ENCODE measurements at regions not wholly inside any gene's neighbourhood (a gene's known extent, or its start where the extent isn't known, plus 50 kb on each side); places are given as distances from the start of the nearest gene placed in this dataset.

- intact Hi-C loops (cut with DNase I; ENCODE audit: low total_unique reads) (no loop called here), in situ Hi-C loops (cut with MboI; ENCODE audit: low sequenced_read_pairs in 4 of 4) (no loop called here)
- Histone ChIP-seq H3K4me1 (no peaks in the 10 kb centered on the region), H3K27me3 (no peaks in the 10 kb centered on the region), H3K4me3 (no peak overlapping the region), H3K9me3 (no peaks in the 10 kb centered on the region), H3K36me3 (no peaks in the 10 kb centered on the region), H3K27ac (no peak overlapping the region)
- TF ChIP-seq, protein P1, sequence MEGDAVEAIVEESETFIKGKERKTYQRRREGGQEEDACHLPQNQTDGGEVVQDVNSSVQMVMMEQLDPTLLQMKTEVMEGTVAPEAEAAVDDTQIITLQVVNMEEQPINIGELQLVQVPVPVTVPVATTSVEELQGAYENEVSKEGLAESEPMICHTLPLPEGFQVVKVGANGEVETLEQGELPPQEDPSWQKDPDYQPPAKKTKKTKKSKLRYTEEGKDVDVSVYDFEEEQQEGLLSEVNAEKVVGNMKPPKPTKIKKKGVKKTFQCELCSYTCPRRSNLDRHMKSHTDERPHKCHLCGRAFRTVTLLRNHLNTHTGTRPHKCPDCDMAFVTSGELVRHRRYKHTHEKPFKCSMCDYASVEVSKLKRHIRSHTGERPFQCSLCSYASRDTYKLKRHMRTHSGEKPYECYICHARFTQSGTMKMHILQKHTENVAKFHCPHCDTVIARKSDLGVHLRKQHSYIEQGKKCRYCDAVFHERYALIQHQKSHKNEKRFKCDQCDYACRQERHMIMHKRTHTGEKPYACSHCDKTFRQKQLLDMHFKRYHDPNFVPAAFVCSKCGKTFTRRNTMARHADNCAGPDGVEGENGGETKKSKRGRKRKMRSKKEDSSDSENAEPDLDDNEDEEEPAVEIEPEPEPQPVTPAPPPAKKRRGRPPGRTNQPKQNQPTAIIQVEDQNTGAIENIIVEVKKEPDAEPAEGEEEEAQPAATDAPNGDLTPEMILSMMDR (IDR thresholded peaks at IDR 0.05 in 4 of 5, conservative IDR thresholded peaks at IDR 0.05 in 1 of 5) = no peak
- ATAC-seq (no peak), DNase-seq (no peak)
Observed at GRCh38 chr10:89122433-89123051, 84.6 kb downstream of the CH25H start.

GRCh38 chr10:89121764-89122020 is 85.4 kb downstream of the CH25H start:
- no peaks in the 10 kb centered on the region for H3K36me3 ChIP-seq
- TF ChIP-seq POLR2A (IDR thresholded peaks at IDR 0.05) = no peak
- TF ChIP-seq, protein P1 (IDR thresholded peaks at IDR 0.05 in 4 of 5, conservative IDR thresholded peaks at IDR 0.05 in 1 of 5) = no peak
- ATAC-seq (no peak), DNase-seq (no peak)
- H3K27ac ChIP-seq = no peak overlapping the region
- H3K4me3 ChIP-seq = no peak overlapping the region
- H3K27me3 ChIP-seq = no peaks in the 10 kb centered on the region
- intact Hi-C loops (cut with DNase I; ENCODE audit: low total_unique reads) (no loop called here), in situ Hi-C loops (cut with MboI; ENCODE audit: low sequenced_read_pairs in 4 of 4) (no loop called here)
- H3K4me1 ChIP-seq = no peaks in the 10 kb centered on the region
- no peaks in the 10 kb centered on the region for H3K9me3 ChIP-seq

DNA sequence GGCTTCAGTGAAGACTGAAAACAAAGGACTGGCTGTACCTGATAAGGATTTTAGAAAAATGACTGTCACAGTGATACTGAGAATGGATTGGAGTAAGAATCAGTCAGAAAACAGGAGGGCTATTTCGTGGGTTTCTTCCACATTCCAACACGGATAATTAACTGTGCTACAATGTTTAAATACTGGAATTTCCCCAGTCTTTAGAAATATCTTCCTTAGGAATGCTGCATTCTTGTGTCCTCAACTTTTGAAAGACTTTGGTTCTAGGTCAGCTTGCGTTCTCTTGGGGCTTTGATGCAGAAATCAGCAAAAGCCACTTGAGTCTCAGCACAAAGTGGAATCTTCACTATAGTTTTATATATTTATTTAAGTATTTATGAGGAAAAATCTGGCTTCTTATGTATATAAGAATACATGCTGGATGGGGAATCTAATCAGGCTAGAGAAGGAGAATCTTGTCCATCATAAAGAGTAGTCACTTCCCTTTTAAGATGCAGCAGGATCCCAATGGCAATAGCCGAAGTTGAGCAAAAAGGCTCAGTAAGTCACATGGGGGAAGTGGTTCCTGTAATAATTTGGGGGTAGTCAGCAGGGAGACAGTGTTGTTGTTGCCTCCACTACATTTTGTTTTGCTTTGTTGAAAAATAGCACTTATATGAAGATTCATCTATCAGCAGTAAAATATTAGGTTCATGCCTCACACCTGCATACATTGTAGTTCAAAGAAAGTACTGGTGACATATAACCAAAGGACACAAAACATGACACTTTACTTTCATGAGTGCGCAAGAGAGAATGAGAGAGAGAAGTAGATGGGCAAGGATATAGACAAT is 86.0 kb downstream of the CH25H start:
- no peak for ATAC-seq
- Histone ChIP-seq H3K36me3 (no peaks in the 10 kb centered on the region), H3K9me3 (no peaks in the 10 kb centered on the region), H3K27ac (no peak overlapping the region), H3K27me3 (no peaks in the 10 kb centered on the region), H3K4me1 (no peaks in the 10 kb centered on the region), H3K4me3 (no peak overlapping the region)
- TF ChIP-seq, protein P1 (IDR thresholded peaks at IDR 0.05 in 4 of 5, conservative IDR thresholded peaks at IDR 0.05 in 1 of 5) = no peak
- no peak for TF ChIP-seq POLR2A (IDR thresholded peaks at IDR 0.05)
- in situ Hi-C loops (cut with MboI; ENCODE audit: low sequenced_read_pairs in 4 of 4) (no loop called here), intact Hi-C loops (cut with DNase I; ENCODE audit: low total_unique reads) (no loop called here)
- no peak for DNase-seq

DNA sequence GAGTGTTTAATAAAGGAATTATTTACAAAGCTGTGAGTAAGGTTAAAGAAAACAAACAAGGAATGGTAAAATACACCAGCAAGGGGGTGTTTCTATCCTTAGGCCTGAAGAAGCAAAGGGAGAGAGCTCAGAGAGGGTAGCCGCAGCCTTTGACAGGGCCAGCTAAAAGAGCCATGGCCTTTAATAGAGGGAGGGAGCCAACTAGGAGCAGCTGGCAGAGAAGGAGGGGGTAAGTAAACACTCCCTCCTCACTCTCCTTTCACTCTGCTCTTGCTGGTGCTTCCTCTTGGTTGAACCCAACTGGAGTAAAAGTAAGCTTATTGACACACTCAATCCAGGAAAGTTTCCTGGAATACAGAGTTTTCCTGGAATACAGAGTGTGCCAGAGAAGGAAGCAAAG is 87.5 kb downstream of the CH25H start:
- DNase-seq (no peak), ATAC-seq (no peak)
- in situ Hi-C loops (cut with MboI; ENCODE audit: low sequenced_read_pairs in 4 of 4) (no loop called here), intact Hi-C loops (cut with DNase I; ENCODE audit: low total_unique reads) (no loop called here)
- H3K4me3 ChIP-seq = no peak overlapping the region
- no peaks in the 10 kb centered on the region for H3K27me3 ChIP-seq
- H3K9me3 ChIP-seq = no peaks in the 10 kb centered on the region
- H3K27ac ChIP-seq = no peak overlapping the region
- no peaks in the 10 kb centered on the region for H3K36me3 ChIP-seq
- H3K4me1 ChIP-seq = no peaks in the 10 kb centered on the region
- TF ChIP-seq POLR2A (IDR thresholded peaks at IDR 0.05) = no peak
- TF ChIP-seq, protein P1 (IDR thresholded peaks at IDR 0.05 in 4 of 5, conservative IDR thresholded peaks at IDR 0.05 in 1 of 5) = no peak
